GM21423 (cell line): ENCODE measurements at regions not wholly inside any gene's neighbourhood (a gene's known extent, or its start where the extent isn't known, plus 50 kb on each side); places are given as distances from the start of the nearest gene placed in this dataset.

ENCODE experiments used
- ATAC-seq: cut with Tn5 transposase; IDR thresholded peaks from one replicate; pipeline ENCODE4 v1.9.1; 2021; ENCODE audit warnings: mild to moderate bottlenecking, moderate library complexity; ENCODE audit not compliant: unreplicated experiment

DNA sequence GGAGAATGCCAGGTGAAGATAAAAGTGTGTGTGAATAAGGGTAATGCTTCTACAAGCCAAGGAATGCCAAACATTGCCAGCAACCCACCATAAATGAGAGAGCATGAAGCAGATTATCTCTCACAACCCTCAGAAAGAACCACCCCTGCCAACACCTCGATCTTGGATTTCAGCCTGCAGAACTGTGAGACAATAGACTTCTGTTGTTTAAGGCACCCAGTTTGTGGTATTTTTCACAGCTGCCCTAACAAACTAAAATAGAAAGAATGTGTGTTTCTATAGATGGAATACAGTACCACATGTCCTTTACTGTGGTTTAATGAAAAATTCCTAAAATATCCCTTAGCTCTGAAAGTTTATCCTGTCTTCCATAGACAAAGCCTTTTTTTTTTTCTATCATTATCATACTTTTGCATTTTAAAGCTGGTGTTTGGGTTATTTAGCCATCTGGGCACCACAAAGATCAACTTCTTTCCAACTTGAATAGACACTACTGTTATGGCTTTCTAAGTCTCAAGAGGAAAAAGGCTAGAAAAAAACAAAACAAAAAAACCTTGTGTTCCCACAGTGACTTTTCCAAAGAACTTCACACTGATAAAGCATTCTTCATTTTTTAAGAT lies 505.6 kb downstream of the KCTD12 start:
- ATAC-seq, result no peak

DNA sequence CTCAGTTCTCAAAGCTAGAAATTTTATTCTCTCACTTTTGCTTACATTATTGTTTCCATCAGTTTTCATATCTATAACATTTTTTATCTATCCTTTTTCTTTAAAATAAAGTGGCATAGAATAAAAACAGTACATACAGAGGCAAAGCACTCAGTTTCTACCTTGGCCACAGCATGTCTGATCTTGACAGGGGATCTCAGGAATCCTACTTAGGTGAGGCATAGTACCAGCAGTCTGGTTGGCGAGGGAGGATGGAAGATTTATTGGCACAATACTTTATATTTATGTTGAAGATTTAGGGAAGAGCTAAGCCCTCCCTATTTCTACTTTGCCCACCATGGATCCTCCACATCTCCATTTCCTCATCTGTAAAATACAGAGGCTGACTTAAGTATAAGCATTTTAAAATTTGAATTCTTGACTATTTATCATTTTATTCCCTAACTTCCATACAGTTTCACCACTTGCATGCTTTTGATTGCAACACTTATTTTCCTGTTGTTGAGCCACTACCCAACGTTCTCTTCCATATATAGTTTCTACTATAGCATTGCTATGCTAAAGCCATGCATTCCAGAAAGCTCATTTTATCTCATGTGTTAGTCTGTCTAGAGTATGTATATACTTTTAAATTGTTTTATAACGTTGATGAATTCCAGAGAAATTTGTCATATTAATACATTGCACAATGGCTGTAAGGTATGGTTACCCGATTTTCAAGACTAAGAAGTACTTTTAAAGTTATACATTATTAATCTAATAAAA lies 506.7 kb downstream of the KCTD12 start:
- ATAC-seq, result no peak

GRCh38 chr13:76378767-76379166 lies 507.4 kb downstream of the KCTD12 start:
- no peak for ATAC-seq

- no peak for ATAC-seq
These were observed 522.4 kb downstream of the KCTD12 start for GRCh38 chr13:76363682-76364289.

DNA sequence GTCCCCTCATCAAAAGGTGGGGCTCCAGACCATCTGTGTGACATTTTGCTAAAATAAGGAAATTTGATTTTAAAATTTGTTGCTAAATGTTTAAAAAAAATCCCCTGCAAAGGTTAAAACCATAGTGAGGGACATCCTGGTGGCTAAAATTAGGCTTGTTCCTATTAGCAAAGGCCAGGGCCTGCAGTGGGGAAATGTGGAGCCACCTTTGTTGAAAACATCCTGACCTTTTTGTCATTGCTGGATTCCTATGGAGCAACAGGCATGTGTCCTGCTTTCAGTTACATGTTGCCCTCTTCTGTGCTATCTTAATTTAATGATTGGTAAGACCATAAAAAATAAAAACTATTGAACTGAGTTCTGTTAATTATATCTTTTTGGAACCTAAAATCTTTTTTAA lies 524.3 kb downstream of the KCTD12 start:
- ATAC-seq, result no peak

DNA sequence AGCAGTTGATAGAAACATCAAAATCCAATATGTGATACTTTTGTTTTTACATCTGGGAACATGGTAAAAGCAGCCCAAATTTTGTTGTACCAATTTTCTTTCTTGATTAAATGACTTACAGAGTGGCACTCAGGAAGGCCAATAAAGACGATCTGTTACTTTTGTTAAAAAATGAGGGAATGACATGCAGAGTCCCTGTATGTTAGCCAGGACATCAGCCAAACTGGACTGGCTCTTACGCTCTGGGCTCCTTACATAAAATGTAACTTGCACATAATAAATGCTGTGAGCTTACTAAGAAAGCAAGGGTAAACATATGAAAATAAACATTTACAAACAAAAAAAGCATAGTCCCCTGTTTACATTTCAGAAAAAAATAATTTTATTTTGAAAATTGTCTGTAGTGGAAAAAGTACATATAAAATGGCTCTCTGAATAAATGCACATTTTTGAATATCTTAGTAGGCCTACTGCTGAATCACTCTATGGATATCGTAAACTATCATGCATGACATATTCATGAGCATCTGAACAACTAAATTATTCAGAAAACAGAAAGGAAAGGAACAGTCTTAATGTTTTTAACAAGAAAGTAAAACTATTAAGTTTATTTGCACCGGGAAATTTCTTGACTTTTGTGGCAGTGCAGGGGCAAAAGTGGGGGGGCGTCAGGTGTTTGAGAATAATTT lies 534.5 kb downstream of the KCTD12 start:
- ATAC-seq, result no peak

DNA sequence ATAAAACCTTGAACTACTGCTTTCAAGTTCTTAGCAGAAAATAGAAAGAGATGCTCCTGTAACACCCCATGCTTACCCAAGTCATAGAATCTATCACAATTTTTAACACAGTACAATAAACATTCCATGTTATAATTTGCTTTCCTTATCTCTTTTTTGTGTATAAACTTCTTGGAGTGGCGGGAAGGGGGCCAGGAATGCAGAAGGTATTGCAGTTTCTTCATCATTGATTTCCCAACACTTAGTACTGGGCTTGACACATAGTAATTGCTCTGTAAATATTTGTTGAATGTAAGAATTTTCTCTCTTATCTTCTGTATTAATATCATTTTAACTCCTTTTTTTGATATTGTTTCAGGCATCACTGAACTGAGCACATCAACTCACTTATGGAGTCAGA lies 535.8 kb downstream of the KCTD12 start:
- ATAC-seq, result no peak

DNA sequence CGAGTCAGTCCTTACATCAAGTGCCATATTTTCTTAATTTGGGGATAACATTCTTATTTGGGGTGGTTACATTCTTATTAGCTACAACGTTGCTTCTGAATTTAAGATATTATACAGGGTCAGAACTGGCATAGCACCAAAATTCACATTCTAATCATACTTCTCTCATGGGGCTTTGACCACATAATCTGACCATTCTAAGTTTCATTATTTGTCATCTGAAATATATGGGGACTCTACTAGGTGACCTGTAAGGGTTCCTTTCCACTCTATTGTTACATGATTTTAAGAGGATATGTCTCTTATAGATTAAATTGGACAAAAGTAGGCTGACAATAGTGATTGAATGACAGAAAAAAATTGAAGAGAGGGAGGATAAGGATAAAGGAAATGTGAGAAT lies 536.5 kb downstream of the KCTD12 start:
- ATAC-seq, result no peak

GRCh38 chr13:76339649-76340048 lies 546.6 kb downstream of the KCTD12 start:
- no peak for ATAC-seq

DNA sequence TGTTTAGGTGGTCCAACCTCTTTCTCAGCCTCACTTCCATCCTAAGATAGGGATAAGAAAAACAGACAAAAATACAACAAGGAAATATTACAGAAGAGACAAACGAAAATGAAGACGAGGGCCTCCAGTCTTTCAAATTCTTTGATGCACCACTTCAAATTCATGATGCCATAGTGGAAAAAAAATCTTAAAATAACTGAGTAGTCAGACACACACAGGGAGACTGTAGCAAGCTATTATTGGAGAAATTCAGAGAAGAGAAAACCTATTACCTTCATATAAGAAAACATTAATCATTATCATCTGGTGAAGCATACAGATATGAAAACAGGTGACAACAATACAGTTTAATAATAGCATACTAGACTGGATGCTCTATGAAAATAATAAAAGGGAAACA lies 548.2 kb downstream of the KCTD12 start:
- ATAC-seq, result no peak

- no peak for ATAC-seq
These were observed 549.0 kb downstream of the KCTD12 start for GRCh38 chr13:76336889-76337844.

DNA sequence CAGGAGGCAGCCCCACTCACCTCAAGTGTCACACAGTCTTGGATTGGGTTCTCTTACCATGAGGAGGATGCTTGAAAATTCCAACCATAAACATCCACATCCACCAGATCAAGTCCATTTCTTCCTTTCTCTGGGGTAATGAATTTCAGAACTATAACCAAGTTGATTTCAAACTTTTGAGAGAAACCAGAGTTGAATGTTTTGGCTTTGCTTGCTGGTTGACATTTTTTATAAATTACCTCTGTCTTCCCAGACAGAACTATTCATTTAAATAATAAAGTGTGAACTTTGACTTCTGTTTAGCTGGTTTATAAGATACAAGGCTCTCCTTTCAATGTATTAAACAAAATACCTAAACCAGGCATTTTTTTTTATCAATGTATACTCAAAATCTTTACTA lies 550.7 kb downstream of the KCTD12 start:
- no peak for ATAC-seq

DNA sequence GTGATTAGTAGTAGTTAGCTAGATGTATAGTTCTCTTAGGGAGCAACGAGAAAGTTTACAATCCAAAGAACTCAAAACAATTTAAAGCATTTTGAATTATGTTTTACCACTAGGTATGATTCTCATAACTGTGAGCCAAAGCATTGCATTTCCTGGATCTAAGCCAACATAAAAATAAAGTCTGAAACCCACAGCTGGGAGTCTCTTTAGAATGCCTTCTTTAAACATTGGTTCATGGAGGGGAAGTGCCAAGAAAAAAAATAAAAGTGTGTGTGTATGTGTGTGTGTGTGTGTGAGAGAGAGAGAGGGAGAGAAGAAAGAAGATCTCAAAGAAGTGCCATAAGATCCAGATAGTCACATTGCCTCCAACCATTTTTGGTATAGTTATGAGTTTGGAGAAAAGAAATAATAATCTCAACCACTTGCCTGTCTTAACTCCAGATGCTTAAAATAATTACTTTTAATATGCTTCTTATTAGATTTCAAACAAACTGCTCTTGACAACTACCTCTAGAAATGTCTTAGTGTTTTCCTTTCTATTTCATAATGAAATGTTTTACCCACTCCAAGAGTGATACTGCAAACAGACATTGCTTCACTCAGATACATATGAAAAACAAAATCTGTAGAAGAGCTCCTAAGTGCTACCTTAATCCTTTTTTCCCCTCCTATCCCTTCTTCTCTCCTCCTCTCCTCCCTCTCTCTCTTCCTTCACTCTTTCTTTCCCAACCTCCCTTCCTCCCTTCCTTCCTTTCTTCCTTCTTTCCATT lies 554.1 kb downstream of the KCTD12 start:
- no peak for ATAC-seq

DNA sequence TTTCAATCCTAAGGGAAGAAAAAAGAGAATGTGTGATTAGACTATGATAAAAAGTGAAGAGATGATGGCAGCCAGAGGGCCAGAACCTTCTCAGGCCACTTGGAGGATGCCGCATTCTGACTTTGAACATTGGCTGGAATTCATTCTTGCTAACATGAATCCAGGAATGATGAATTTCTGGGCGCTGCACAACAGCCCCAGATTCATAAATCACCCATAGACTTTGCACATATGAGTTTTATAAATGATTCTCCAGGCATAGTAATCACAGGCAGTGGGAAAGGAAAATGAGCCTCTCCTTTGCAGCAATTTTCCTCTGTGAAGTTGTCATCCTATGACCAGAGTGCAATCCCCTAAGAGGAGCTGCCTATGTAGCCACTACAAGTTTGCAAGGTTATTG lies 555.4 kb downstream of the KCTD12 start:
- ATAC-seq, result no peak

GRCh38 chr13:76329866-76330580 lies 556.2 kb downstream of the KCTD12 start:
- ATAC-seq, result no peak

GRCh38 chr13:76329004-76329403 lies 557.2 kb downstream of the KCTD12 start:
- no peak for ATAC-seq

- no peak for ATAC-seq
These were observed 559.9 kb downstream of the KCTD12 start for GRCh38 chr13:76326343-76326742.

- ATAC-seq, result no peak
These were observed 566.3 kb downstream of the KCTD12 start for GRCh38 chr13:76319921-76320320.

- ATAC-seq, result no peak
These were observed 569.1 kb downstream of the KCTD12 start for GRCh38 chr13:76316998-76317527.
